Keratinocyte (primary cell): ENCODE measurements at regions not wholly inside any gene's neighbourhood (a gene's known extent, or its start where the extent isn't known, plus 50 kb on each side); places are given as distances from the start of the nearest gene placed in this dataset.

Experiments
- DNase-seq: peaks from one replicate; pipeline ENCODE4 v3.0.0-alpha.2; 2011; ENCODE audit warnings: low read depth, missing footprints, low spot score
- FAIRE-seq: peaks from 2 replicates; lab custom pipeline; 2011; peaks lifted over from hg19 to GRCh38; lab: Jason Lieb, UNC
- H2AFZ ChIP-seq: 2 replicates; pipeline ENCODE4 v1.6.0; 2012; ENCODE audit warnings: low read length, control low read depth, inconsistent platforms; ENCODE audit not compliant: control insufficient read depth
- H3K27ac ChIP-seq: 2 replicates; pipeline ENCODE4 v1.5.1; 2011; ENCODE audit warnings: low read length; ENCODE audit not compliant: control insufficient read depth, insufficient read depth
- H3K27me3 ChIP-seq: 3 replicates; pipeline ENCODE4 v1.6.0; 2011; ENCODE audit warnings: low read length; ENCODE audit not compliant: control insufficient read depth, insufficient read depth; ENCODE audit errors: extremely low read depth
- H3K36me3 ChIP-seq, 2 experiments: 2 replicates in 1 of 2; 3 replicates in 1 of 2; pipeline ENCODE4 v1.5.1; 2011; ENCODE audit warnings: low read length in 2 of 2, mild to moderate bottlenecking in 1 of 2; ENCODE audit not compliant: control insufficient read depth in 2 of 2, insufficient read depth in 2 of 2; ENCODE audit errors: extremely low read depth in 1 of 2
- H3K4me1 ChIP-seq: 3 replicates; pipeline ENCODE4 v1.5.1; 2011; ENCODE audit warnings: low read length; ENCODE audit not compliant: control insufficient read depth, insufficient read depth; ENCODE audit errors: extremely low read depth
- H3K4me2 ChIP-seq: 3 replicates; pipeline ENCODE4 v1.6.0; 2011; ENCODE audit warnings: low read depth, low read length; ENCODE audit not compliant: control insufficient read depth, insufficient read depth; ENCODE audit errors: extremely low read depth
- H3K4me3 ChIP-seq, 3 experiments: fragments of 200-600 bp in 1 of 3; sonication (generic) in 1 of 3; 2 replicates in 2 of 3; 3 replicates in 1 of 3; pipeline ENCODE4 v1.5.1; 2011 to 2016; ENCODE audit warnings: low read length in 3 of 3, mild to moderate bottlenecking in 3 of 3, control low read depth in 2 of 3, inconsistent platforms in 1 of 3, low read depth in 1 of 3, mixed read lengths in 1 of 3, mixed run types in 1 of 3, moderate library complexity in 1 of 3; ENCODE audit not compliant: control insufficient read depth in 2 of 3, insufficient read depth in 2 of 3; ENCODE audit errors: extremely low read depth in 1 of 3
- H3K79me2 ChIP-seq: 2 replicates; pipeline ENCODE4 v1.6.0; 2012; ENCODE audit warnings: low read length; ENCODE audit not compliant: control insufficient read depth, insufficient read depth
- H3K9ac ChIP-seq: 3 replicates; pipeline ENCODE4 v1.6.0; 2011; ENCODE audit warnings: low read length; ENCODE audit not compliant: control insufficient read depth, insufficient read depth; ENCODE audit errors: extremely low read depth
- H3K9me1 ChIP-seq: 3 replicates; pipeline ENCODE4 v1.6.0; 2011; ENCODE audit warnings: low read length; ENCODE audit not compliant: control insufficient read depth, insufficient read depth; ENCODE audit errors: extremely low read depth
- H3K9me3 ChIP-seq: 2 replicates; pipeline ENCODE4 v1.5.1; 2012; ENCODE audit warnings: low read depth, low read length; ENCODE audit not compliant: control insufficient read depth
- H4K20me1 ChIP-seq: 3 replicates; pipeline ENCODE4 v1.6.0; 2011; ENCODE audit warnings: low read length; ENCODE audit not compliant: control insufficient read depth, insufficient read depth; ENCODE audit errors: extremely low read depth
- EZH2 ChIP-seq: IDR thresholded peaks from one replicate; pipeline ENCODE4 v1.6.1; 2012; ENCODE audit warnings: inconsistent platforms, mild to moderate bottlenecking, low read length, moderate library complexity
- dilution Hi-C: fragments of 300-500 bp; cut with MboI; formaldehyde crosslinking; loops from one replicate; pipeline ENCODE4 v1.7.0; 2020; ENCODE audit warnings: low sequenced_read_pairs; ENCODE audit not compliant: extremely low pct_ligation_motif_present
- TF ChIP-seq, protein P1 (sequence below), 3 experiments: IDR thresholded peaks in 1 of 3; conservative IDR thresholded peaks in 1 of 3; optimal IDR thresholded peaks in 1 of 3; 2 replicates in 2 of 3; 3 replicates in 1 of 3; pipeline versions ENCODE3 to v1.5.1; 2011; ENCODE audit warnings: low read length in 3 of 3, mild to moderate bottlenecking in 3 of 3, moderate library complexity in 2 of 3, control low read depth in 1 of 3, inconsistent platforms in 1 of 3; ENCODE audit not compliant: insufficient read depth in 2 of 3; ENCODE audit errors: extremely low read depth in 1 of 3

DNA sequence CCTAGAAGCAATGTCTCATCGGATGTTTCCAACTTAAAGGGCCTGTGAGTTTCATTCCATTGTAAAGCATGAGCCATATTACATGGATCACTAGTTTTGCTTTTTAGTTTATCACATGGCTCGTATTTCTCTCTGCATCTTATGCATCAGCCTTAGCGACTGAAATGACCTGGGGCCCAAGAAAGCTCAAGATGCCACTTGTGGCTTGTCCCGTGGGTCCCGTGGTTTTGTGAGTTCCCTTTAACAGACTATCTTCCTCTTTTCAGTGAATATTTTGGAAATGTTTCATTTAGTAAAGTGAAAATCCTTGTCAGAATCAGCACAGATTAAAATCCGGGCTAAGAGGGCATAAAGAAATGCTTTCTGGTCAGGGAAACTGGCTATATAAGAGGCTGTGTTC is 86.2 kb upstream of the PPM1H start:
- no peaks in the 10 kb centered on the region for H3K4me1 ChIP-seq
- H3K79me2 ChIP-seq, result no peaks in the 10 kb centered on the region
- no peaks in the 10 kb centered on the region for H3K9me3 ChIP-seq
- H3K27ac ChIP-seq, result no peak overlapping the region
- FAIRE-seq, result no peak
- H3K9me1 ChIP-seq, result no peaks in the 10 kb centered on the region
- H4K20me1 ChIP-seq, result no peaks in the 10 kb centered on the region
- no peaks in the 10 kb centered on the region for H3K27me3 ChIP-seq
- no peaks in the 10 kb centered on the region for H3K36me3 ChIP-seq
- no peak overlapping the region for H3K4me3 ChIP-seq
- no peak for DNase-seq
- TF ChIP-seq, protein P1, sequence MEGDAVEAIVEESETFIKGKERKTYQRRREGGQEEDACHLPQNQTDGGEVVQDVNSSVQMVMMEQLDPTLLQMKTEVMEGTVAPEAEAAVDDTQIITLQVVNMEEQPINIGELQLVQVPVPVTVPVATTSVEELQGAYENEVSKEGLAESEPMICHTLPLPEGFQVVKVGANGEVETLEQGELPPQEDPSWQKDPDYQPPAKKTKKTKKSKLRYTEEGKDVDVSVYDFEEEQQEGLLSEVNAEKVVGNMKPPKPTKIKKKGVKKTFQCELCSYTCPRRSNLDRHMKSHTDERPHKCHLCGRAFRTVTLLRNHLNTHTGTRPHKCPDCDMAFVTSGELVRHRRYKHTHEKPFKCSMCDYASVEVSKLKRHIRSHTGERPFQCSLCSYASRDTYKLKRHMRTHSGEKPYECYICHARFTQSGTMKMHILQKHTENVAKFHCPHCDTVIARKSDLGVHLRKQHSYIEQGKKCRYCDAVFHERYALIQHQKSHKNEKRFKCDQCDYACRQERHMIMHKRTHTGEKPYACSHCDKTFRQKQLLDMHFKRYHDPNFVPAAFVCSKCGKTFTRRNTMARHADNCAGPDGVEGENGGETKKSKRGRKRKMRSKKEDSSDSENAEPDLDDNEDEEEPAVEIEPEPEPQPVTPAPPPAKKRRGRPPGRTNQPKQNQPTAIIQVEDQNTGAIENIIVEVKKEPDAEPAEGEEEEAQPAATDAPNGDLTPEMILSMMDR (optimal IDR thresholded peaks at IDR 0.05 in 1 of 3, IDR thresholded peaks at IDR 0.05 in 1 of 3, conservative IDR thresholded peaks at IDR 0.05 in 1 of 3; ENCODE audit: extremely low read depth in 1 of 3, insufficient read depth in 2 of 3, low read length in 3 of 3), result no peak
- TF ChIP-seq EZH2, result no peak
- no peak overlapping the region for H2AFZ ChIP-seq
- H3K4me2 ChIP-seq, result no peak overlapping the region
- dilution Hi-C loops, result no loop called here
- H3K9ac ChIP-seq, result no peak overlapping the region

DNA sequence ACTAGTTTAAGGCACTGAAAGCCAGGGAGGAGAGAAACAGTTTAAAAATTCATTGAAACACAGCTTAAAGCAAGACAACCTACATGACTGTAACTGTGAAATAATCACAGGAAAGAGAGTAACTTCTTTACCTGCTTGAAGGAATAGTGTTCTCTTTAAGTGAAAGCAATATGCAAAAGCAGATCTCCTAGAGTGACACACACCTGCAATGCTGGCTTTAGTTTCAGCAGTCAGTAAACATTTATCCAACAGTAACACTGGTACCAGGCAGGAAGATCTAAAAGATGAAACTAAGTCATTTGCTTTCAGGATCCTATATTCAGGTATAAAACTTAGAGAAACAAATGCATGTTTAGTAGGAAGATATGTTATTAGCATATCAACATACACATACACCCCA is 85.3 kb upstream of the PPM1H start:
- Histone ChIP-seq H3K9me3 (no peaks in the 10 kb centered on the region), H3K4me2 (no peak overlapping the region), H3K36me3 (no peaks in the 10 kb centered on the region), H3K4me3 (no peak overlapping the region), H3K79me2 (no peaks in the 10 kb centered on the region), H2AFZ (no peak overlapping the region), H3K9ac (no peak overlapping the region), H3K27ac (no peak overlapping the region), H3K27me3 (no peaks in the 10 kb centered on the region), H3K9me1 (no peaks in the 10 kb centered on the region), H3K4me1 (no peaks in the 10 kb centered on the region), H4K20me1 (no peaks in the 10 kb centered on the region)
- TF ChIP-seq EZH2, result no peak
- TF ChIP-seq, protein P1 (optimal IDR thresholded peaks at IDR 0.05 in 1 of 3, IDR thresholded peaks at IDR 0.05 in 1 of 3, conservative IDR thresholded peaks at IDR 0.05 in 1 of 3; ENCODE audit: extremely low read depth in 1 of 3, insufficient read depth in 2 of 3, low read length in 3 of 3), result no peak
- DNase-seq, result no peak
- dilution Hi-C loops, result no loop called here
- no peak for FAIRE-seq
